Left ventricle myocardium inferior (tissue), 1 donor: ENCODE measurements at regions not wholly inside any gene's neighbourhood (a gene's known extent, or its start where the extent isn't known, plus 50 kb on each side); places are given as distances from the start of the nearest gene placed in this dataset.

Experiments
- DNase-seq: peaks from one replicate; pipeline ENCODE4 v3.0.0-alpha.2; 2020
- H3K27ac ChIP-seq: fragments of 200-600 bp; replicated peaks from 2 replicates; pipeline ENCODE4 v1.8.0; 2021
- H3K27me3 ChIP-seq: fragments of 200-600 bp; 2 replicates; pipeline ENCODE4 v1.8.0; 2021; ENCODE audit warnings: low read depth
- H3K36me3 ChIP-seq: fragments of 200-600 bp; 2 replicates; pipeline ENCODE4 v1.8.0; 2021
- H3K4me1 ChIP-seq: fragments of 200-600 bp; 2 replicates; pipeline ENCODE4 v1.8.0; 2021
- H3K4me3 ChIP-seq: fragments of 200-600 bp; 2 replicates; pipeline ENCODE4 v1.8.0; 2021; ENCODE audit warnings: mild to moderate bottlenecking, moderate library complexity
- H3K9me3 ChIP-seq: fragments of 200-600 bp; replicated peaks from 2 replicates; pipeline ENCODE4 v1.8.0; 2021
- intact Hi-C: fragments of 100-400 bp; cut with micrococcal nuclease; formaldehyde crosslinking; loops from one replicate; pipeline ENCODE4 v1.11.0; 2022
- TF ChIP-seq, protein P1 (sequence below): fragments of 200-600 bp; IDR thresholded peaks from 2 replicates; pipeline ENCODE4 v1.8.0; 2021; ENCODE audit warnings: antibody characterized with exemption, mild to moderate bottlenecking, borderline replicate concordance
- donor health status: DM: no; HTN: yes; CAD: no; lungs with severe emphysema.

DNA sequence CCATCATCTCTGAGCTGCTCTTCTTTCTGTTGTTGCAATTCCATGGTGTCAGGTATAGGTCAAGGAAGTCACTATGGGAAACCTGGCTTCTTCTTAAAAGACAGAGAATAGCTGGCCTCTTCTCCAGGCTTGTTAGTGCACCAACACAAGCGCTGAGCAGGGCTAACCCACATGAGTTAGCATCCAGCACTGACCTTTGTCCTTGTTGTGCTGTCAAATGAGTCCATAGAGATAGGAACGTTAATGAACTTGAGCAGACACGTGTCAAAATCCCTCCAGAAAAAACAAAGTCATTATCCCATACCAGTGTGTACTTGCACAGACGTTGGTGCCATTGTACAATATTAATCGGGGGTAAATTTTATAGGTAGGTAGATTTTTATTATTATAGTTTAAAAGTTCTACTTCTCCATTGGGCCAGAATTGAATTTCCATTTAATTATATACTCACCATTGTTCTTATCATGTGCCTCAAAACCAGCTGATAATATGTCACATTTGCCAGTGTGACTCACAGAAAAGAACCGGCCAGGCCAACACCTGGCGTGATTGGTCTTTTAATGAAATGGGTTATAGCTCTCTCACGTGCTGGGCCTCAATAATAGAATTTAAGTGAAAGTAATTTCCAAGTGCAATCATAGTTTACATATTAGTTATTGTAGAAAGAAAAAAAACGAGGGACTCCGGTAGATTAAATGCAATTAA, 468.8 kb upstream of the MGMT start:
- DNase-seq: no peak
- Histone ChIP-seq H3K27ac (no peak overlapping the region), H3K27me3 (peaks cover 26% of the 10 kb centered on the region), H3K36me3 (no peaks in the 10 kb centered on the region), H3K4me1 (no peaks in the 10 kb centered on the region), H3K4me3 (no peak overlapping the region), H3K9me3 (no peaks in the 10 kb centered on the region)
- intact Hi-C loops: no loop called here
- TF ChIP-seq, protein P1, sequence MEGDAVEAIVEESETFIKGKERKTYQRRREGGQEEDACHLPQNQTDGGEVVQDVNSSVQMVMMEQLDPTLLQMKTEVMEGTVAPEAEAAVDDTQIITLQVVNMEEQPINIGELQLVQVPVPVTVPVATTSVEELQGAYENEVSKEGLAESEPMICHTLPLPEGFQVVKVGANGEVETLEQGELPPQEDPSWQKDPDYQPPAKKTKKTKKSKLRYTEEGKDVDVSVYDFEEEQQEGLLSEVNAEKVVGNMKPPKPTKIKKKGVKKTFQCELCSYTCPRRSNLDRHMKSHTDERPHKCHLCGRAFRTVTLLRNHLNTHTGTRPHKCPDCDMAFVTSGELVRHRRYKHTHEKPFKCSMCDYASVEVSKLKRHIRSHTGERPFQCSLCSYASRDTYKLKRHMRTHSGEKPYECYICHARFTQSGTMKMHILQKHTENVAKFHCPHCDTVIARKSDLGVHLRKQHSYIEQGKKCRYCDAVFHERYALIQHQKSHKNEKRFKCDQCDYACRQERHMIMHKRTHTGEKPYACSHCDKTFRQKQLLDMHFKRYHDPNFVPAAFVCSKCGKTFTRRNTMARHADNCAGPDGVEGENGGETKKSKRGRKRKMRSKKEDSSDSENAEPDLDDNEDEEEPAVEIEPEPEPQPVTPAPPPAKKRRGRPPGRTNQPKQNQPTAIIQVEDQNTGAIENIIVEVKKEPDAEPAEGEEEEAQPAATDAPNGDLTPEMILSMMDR: no peak

DNA sequence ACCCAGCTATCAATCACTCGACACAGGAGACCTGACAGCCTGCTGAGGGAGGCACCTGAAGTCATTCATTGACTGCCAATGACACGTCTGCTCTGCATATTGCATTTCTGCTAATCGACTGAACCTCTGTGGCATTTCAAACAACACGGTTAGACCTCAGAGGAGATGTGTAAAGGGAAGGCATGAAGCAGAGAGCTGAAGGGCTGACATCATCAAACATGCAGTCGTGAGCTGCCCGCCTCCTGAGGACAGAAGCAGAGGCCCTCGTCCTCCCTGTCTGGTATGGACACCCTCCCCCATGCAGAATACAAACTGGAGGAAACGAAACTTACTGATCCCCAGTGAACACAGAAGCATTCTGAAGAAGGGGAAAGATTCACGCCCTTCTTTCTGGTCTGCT, 462.6 kb upstream of the MGMT start:
- no peaks in the 10 kb centered on the region for H3K36me3 ChIP-seq
- H3K27me3 ChIP-seq: peaks cover 17% of the 10 kb centered on the region
- H3K4me1 ChIP-seq: no peaks in the 10 kb centered on the region
- H3K27ac ChIP-seq: no peak overlapping the region
- TF ChIP-seq, protein P1: no peak
- H3K9me3 ChIP-seq: peaks cover 12% of the 10 kb centered on the region
- intact Hi-C loops: no loop called here
- no peak for DNase-seq
- no peak overlapping the region for H3K4me3 ChIP-seq

DNA sequence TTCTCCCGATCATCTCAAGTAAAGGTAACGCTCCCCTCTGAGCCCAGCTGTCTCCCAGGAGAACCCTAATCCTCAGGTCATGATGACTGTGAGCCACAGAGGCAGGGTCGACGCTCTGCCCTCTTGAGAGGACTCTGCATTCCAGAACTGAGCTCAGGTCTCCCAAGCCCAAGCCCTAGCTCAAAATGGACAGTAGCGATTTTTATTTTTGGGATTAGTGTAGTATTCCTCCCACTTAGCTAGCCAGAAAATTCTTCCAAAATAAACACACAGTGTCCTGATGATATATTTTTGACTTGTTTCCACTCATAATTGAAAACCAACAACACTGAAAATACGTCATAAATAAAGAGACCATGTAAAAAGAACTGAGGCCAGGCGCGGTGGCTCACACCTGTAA, 462.0 kb upstream of the MGMT start:
- TF ChIP-seq, protein P1: no peak
- peaks cover 12% of the 10 kb centered on the region for H3K9me3 ChIP-seq
- H3K27me3 ChIP-seq: peaks cover 17% of the 10 kb centered on the region
- intact Hi-C loops: no loop called here
- H3K27ac ChIP-seq: no peak overlapping the region
- no peaks in the 10 kb centered on the region for H3K36me3 ChIP-seq
- H3K4me1 ChIP-seq: no peaks in the 10 kb centered on the region
- no peak for DNase-seq
- no peak overlapping the region for H3K4me3 ChIP-seq

DNA sequence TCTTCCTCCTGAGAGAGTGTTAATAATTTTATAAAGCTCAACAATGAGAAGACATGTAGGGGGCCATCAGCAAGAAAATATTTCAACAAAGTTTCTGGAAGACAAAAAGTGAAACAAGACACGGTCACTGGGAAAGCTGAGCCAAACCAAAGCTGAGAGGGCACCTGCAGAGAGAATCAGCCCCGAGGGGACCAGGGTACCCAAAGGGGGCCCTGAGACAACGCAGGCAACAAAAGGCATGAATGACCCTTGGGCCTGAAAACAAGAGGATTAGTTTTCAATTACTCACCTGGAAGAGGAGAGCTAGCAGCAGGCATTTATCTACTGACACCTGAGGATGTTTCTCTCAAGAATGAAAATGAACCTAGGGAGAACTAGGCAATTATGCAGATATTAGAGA, 461.2 kb upstream of the MGMT start:
- intact Hi-C loops: no loop called here
- Histone ChIP-seq H3K27ac (no peak overlapping the region), H3K4me1 (no peaks in the 10 kb centered on the region), H3K27me3 (peaks cover 17% of the 10 kb centered on the region), H3K36me3 (no peaks in the 10 kb centered on the region), H3K9me3 (peaks cover 12% of the 10 kb centered on the region), H3K4me3 (no peak overlapping the region)
- no peak for DNase-seq
- TF ChIP-seq, protein P1: no peak

DNA sequence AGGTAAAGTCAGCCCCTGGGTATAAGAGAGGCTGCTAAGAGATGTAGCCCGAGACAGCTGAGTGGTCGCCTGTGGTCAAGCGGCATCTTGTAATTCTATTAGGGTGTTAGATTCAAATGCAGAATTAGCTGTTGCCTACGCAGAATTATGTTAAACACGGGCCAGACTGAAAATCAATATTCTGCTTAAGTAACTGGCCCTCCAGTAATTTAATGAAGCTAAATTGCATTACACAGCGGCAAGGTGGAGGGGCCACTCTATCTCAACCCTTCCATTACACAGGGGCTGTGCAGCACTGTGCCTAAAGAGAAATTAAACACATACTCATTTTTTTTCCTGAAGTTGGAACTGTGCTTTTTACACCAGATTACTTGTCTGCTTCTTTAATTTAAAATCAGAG, 448.5 kb upstream of the MGMT start:
- Histone ChIP-seq H3K36me3 (no peaks in the 10 kb centered on the region), H3K4me3 (no peak overlapping the region), H3K27me3 (peaks cover 18% of the 10 kb centered on the region), H3K9me3 (no peaks in the 10 kb centered on the region), H3K27ac (no peak overlapping the region), H3K4me1 (peaks cover 21% of the 10 kb centered on the region)
- no peak for DNase-seq
- TF ChIP-seq, protein P1: no peak
- intact Hi-C loops: no loop called here
